HEK293 (cell line): ENCODE measurements at regions not wholly inside any gene's neighbourhood (a gene's known extent, or its start where the extent isn't known, plus 50 kb on each side); places are given as distances from the start of the nearest gene placed in this dataset.

Source experiments
- CTCF ChIP-seq: fragments of 450-650 bp; formaldehyde crosslinking; IDR thresholded peaks from 2 replicates; pipeline ENCODE4 v1.5.1; 2016; ENCODE audit warnings: missing biosample characterization, missing genetic modification characterization
- SCRT1 ChIP-seq: fragments of 450-650 bp; formaldehyde crosslinking; IDR thresholded peaks from 2 replicates; pipeline ENCODE4 v1.5.1; 2016; ENCODE audit warnings: missing biosample characterization, missing genetic modification characterization, borderline replicate concordance
- SP2 ChIP-seq: fragments of 450-650 bp; formaldehyde crosslinking; IDR thresholded peaks from 2 replicates; pipeline ENCODE4 v1.5.1; 2016; ENCODE audit warnings: missing biosample characterization, missing genetic modification characterization
- YY1 ChIP-seq: fragments of 450-650 bp; formaldehyde crosslinking; IDR thresholded peaks from 2 replicates; pipeline ENCODE4 v1.5.1; 2018; ENCODE audit warnings: missing biosample characterization, missing genetic modification characterization
- ZFP37 ChIP-seq: fragments of 450-650 bp; formaldehyde crosslinking; IDR thresholded peaks from 2 replicates; pipeline ENCODE4 v1.5.1; 2016; ENCODE audit warnings: missing biosample characterization, missing genetic modification characterization
- ZIC2 ChIP-seq: fragments of 450-650 bp; formaldehyde crosslinking; IDR thresholded peaks from 2 replicates; pipeline ENCODE4 v1.5.1; 2016; ENCODE audit warnings: missing biosample characterization, missing genetic modification characterization
- ZNF155 ChIP-seq: fragments of 450-650 bp; formaldehyde crosslinking; IDR thresholded peaks from 2 replicates; pipeline ENCODE4 v1.5.1; 2016; ENCODE audit warnings: missing biosample characterization, missing genetic modification characterization
- ZNF274 ChIP-seq, 2 experiments: fragments of 200-500 bp in 1 of 2; fragments of 450-650 bp in 1 of 2; sonication (Bioruptor generic) in 1 of 2; formaldehyde crosslinking in 1 of 2; IDR thresholded peaks; 2 replicates each; pipeline versions ENCODE4 v1.5.1 to v1.6.1; 2014 to 2016; ENCODE audit warnings: borderline replicate concordance in 1 of 2, inconsistent platforms in 1 of 2, low read length in 1 of 2, missing biosample characterization in 1 of 2, missing genetic modification characterization in 1 of 2
- ZNF280D ChIP-seq: fragments of 450-650 bp; formaldehyde crosslinking; IDR thresholded peaks from 2 replicates; pipeline ENCODE4 v1.5.1; 2016; ENCODE audit warnings: missing biosample characterization, missing genetic modification characterization
- ZNF585B ChIP-seq: fragments of 450-650 bp; formaldehyde crosslinking; IDR thresholded peaks from 2 replicates; pipeline ENCODE4 v1.5.1; 2016; ENCODE audit warnings: missing biosample characterization, missing genetic modification characterization
- ZNF623 ChIP-seq: fragments of 450-650 bp; formaldehyde crosslinking; IDR thresholded peaks from 2 replicates; pipeline ENCODE4 v1.5.1; 2016; ENCODE audit warnings: missing biosample characterization, missing genetic modification characterization
- ZNF701 ChIP-seq: fragments of 450-650 bp; formaldehyde crosslinking; IDR thresholded peaks from 2 replicates; pipeline ENCODE4 v1.5.1; 2016; ENCODE audit warnings: missing biosample characterization, missing genetic modification characterization
- ZNF837 ChIP-seq: fragments of 450-650 bp; formaldehyde crosslinking; IDR thresholded peaks from 2 replicates; pipeline ENCODE4 v1.5.1; 2016; ENCODE audit warnings: missing biosample characterization, missing genetic modification characterization
- ZSCAN16 ChIP-seq: fragments of 450-650 bp; formaldehyde crosslinking; IDR thresholded peaks from 2 replicates; pipeline ENCODE4 v1.5.1; 2016; ENCODE audit warnings: missing biosample characterization, missing genetic modification characterization

DNA sequence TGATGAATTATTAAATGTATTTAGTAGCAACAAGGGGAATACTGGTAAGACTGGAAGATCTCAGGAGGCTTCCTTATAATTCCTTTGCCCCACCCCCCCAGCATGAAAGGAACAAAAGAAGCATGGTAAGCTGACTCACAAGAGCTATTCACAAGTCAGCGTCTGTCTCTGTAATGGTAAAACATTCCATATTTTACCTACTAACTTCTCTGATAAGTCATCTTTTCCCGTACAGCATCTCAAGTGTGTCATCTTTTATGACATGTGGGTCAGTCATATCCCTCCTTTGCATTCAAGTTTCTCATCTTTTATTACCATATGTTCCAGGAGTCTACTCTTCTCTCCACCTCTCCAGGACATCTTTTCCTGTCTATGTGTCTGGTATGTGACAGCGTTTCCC is 241.3 kb downstream of the PLA2G4A start:
- TF ChIP-seq ZSCAN16 (tag by site-specific recombination) (no peak), ZFP37 (tag by site-specific recombination) (no peak), ZNF701 (tag by site-specific recombination) (no peak), ZNF280D (tag by site-specific recombination) (no peak), YY1 (tag by site-specific recombination) (no peak), ZIC2 (tag by site-specific recombination) (no peak), ZNF837 (tag by site-specific recombination) (no peak), ZNF623 (tag by site-specific recombination) (no peak), CTCF (tag by site-specific recombination) (no peak), ZNF274 (IDR thresholded peaks at IDR 0.05; ENCODE audit: low read length) (no peak), ZNF274 (tag by site-specific recombination; IDR thresholded peaks at IDR 0.05; ENCODE audit: borderline replicate concordance) (no peak), ZNF585B (tag by site-specific recombination) (no peak), ZNF155 (tag by site-specific recombination) (no peak), SCRT1 (tag by site-specific recombination) (no peak), SP2 (tag by site-specific recombination) (no peak)
